K562 (cell line): ENCODE measurements at regions not wholly inside any gene's neighbourhood (a gene's known extent, or its start where the extent isn't known, plus 50 kb on each side); places are given as distances from the start of the nearest gene placed in this dataset.

Source experiments
- ATAC-seq: fragments of 200-7000 bp; cut with Tn5 transposase; 3 replicates; pipeline ENCODE4 v1.9.1; 2020; ENCODE audit warnings: moderate library complexity
- BruUV-seq: library from RNA; stranded (reverse); fragments of 400-500 nt; replicated peaks from 2 replicates; lab custom pipeline; 2021; lab: Mats Ljungman, UMichigan
- CTCF ChIA-PET: fragments of 300-600 bp; formaldehyde crosslinking; extraction: SDS; loops from one replicate; lab custom pipeline; 2021; ENCODE audit warnings: low intra/inter-chr PET ratio; lab: Yijun Ruan, JAX
- POLR2A ChIA-PET: fragments of 300-600, 350-650 bp; sonication (Branson Sonifier 250); formaldehyde crosslinking; extraction: SDS; loops from one replicate; lab custom pipeline; 2021; ENCODE audit warnings: antibody characterized with exemption, inconsistent platforms; lab: Yijun Ruan, JAX
- DNase-seq, 4 experiments: peaks; one replicate each; pipeline versions ENCODE4 v3.0.0 to v3.0.0-alpha.2; 2011 to 2018; ENCODE audit warnings: low spot score in 3 of 4, mixed read lengths in 3 of 4; ENCODE audit errors: extremely low read depth in 1 of 4
- FAIRE-seq: peaks from 2 replicates; lab custom pipeline; 2011; peaks lifted over from hg19 to GRCh38; lab: Jason Lieb, UNC
- H2AFZ ChIP-seq: 2 replicates; pipeline ENCODE4 v1.6.0; 2011; ENCODE audit warnings: low read depth, low read length, control low read depth, inconsistent platforms
- H3K27ac ChIP-seq: fragments of 200-600 bp; 3 replicates; pipeline ENCODE4 v1.8.0; 2011; ENCODE audit warnings: low read depth, mild to moderate bottlenecking, control low read depth, inconsistent platforms, low read length, moderate library complexity, mixed read lengths; ENCODE audit errors: extremely low read depth
- H3K27me3 ChIP-seq, 2 experiments: fragments of 300-600 bp in 1 of 2; 2 replicates in 1 of 2; 3 replicates in 1 of 2; pipeline versions ENCODE4 v1.6.0 to v1.8.0; 2011; ENCODE audit warnings: inconsistent platforms in 2 of 2, low read length in 2 of 2, mild to moderate bottlenecking in 1 of 2, mixed read lengths in 1 of 2, moderate library complexity in 1 of 2; ENCODE audit not compliant: control insufficient read depth in 2 of 2, insufficient read depth in 2 of 2
- H3K36me3 ChIP-seq: fragments of 300-600 bp; 3 replicates; pipeline ENCODE4 v1.8.0; 2011; ENCODE audit warnings: mild to moderate bottlenecking, low read length, inconsistent platforms; ENCODE audit not compliant: control insufficient read depth, insufficient read depth
- H3K4me1 ChIP-seq, 2 experiments: fragments of 200-600 bp in 1 of 2; replicated peaks in 1 of 2; 2 replicates in 1 of 2; 3 replicates in 1 of 2; pipeline versions ENCODE4 v1.5.1 to v1.8.0; 2011; ENCODE audit warnings: inconsistent platforms in 2 of 2, low read length in 2 of 2, mild to moderate bottlenecking in 1 of 2, mixed read lengths in 1 of 2, moderate library complexity in 1 of 2; ENCODE audit not compliant: control insufficient read depth in 2 of 2, insufficient read depth in 2 of 2
- H3K4me2 ChIP-seq: 2 replicates; pipeline ENCODE4 v1.6.1; 2011; ENCODE audit warnings: low read length, control low read depth, inconsistent platforms, mixed read lengths; ENCODE audit not compliant: insufficient read depth
- H3K4me3 ChIP-seq: fragments of 200-600 bp; sonication (generic), shearing (Covaris generic); 2 replicates; pipeline ENCODE4 v1.5.1; 2016; ENCODE audit warnings: control low read depth, inconsistent platforms
- H3K79me2 ChIP-seq: fragments of 200-600 bp; 3 replicates; pipeline ENCODE4 v1.8.0; 2011; ENCODE audit warnings: low read length, inconsistent platforms; ENCODE audit not compliant: control insufficient read depth, insufficient read depth
- H3K9ac ChIP-seq, 2 experiments: 2 replicates each; pipeline versions ENCODE4 v1.6.0 to v1.6.1; 2011; ENCODE audit warnings: low read depth in 2 of 2, low read length in 2 of 2, control low read depth in 1 of 2, inconsistent platforms in 1 of 2, mild to moderate bottlenecking in 1 of 2, mixed read lengths in 1 of 2; ENCODE audit not compliant: insufficient read depth in 1 of 2
- H3K9me1 ChIP-seq: one replicate; pipeline ENCODE4 v1.6.0; 2011; ENCODE audit warnings: inconsistent platforms, mild to moderate bottlenecking, low read length, moderate library complexity; ENCODE audit not compliant: control insufficient read depth, insufficient read depth
- H3K9me3 ChIP-seq: replicated peaks from 2 replicates; pipeline ENCODE4 v1.5.1; 2011; ENCODE audit warnings: low read depth, low read length, inconsistent platforms; ENCODE audit not compliant: control insufficient read depth, insufficient read depth
- H4K20me1 ChIP-seq: replicated peaks from 2 replicates; pipeline ENCODE4 v1.6.1; 2011; ENCODE audit warnings: low read length, inconsistent platforms, mixed read lengths; ENCODE audit not compliant: control insufficient read depth, insufficient read depth
- CSDE1 ChIP-seq, 2 experiments: fragments of 450-650 bp; IDR thresholded peaks; 2 replicates each; pipeline ENCODE4 v1.6.1; 2016; ENCODE audit warnings: mild to moderate bottlenecking in 1 of 2
- EGR1 ChIP-seq: fragments of 450-650 bp; conservative IDR thresholded peaks from 2 replicates; pipeline ENCODE4 v1.6.1; 2017; ENCODE audit warnings: mild to moderate bottlenecking
- HNRNPUL1 ChIP-seq: fragments of 200-400 bp; formaldehyde crosslinking; IDR thresholded peaks from 2 replicates; pipeline ENCODE4 v1.6.1; 2017; ENCODE audit warnings: low read length
- KAT7 ChIP-seq: sonication (generic); formaldehyde crosslinking; IDR thresholded peaks from 2 replicates; pipeline ENCODE4 v1.8.0; 2022; ENCODE audit warnings: missing genetic modification reagents, mild to moderate bottlenecking, borderline replicate concordance
- NR4A1 ChIP-seq, 2 experiments: fragments of 250-450 bp in 1 of 2; fragments of 450-650 bp in 1 of 2; sonication (Bioruptor Pico) in 1 of 2; IDR thresholded peaks; 2 replicates each; pipeline versions ENCODE4 v1.4.0 to v1.6.1; 2016 to 2020; ENCODE audit warnings: mild to moderate bottlenecking in 2 of 2, missing compliant biosample characterization in 1 of 2, missing genetic modification characterization in 1 of 2, moderate library complexity in 1 of 2
- RBBP5 ChIP-seq: fragments of 200-600 bp; sonication (generic); IDR thresholded peaks from 2 replicates; pipeline ENCODE4 v1.6.1; 2012; ENCODE audit warnings: borderline replicate concordance, mild to moderate bottlenecking, low read length, control low read depth, inconsistent platforms; ENCODE audit not compliant: insufficient read depth, poor library complexity, severe bottlenecking
- SAFB2 ChIP-seq: fragments of 200-400 bp; formaldehyde crosslinking; IDR thresholded peaks from 2 replicates; pipeline ENCODE4 v1.6.1; 2018; ENCODE audit warnings: borderline replicate concordance, low read length, low read depth, moderate library complexity; ENCODE audit not compliant: severe bottlenecking
- SIN3A ChIP-seq, 2 experiments: fragments of 150-350 bp in 1 of 2; IDR thresholded peaks; 2 replicates each; pipeline ENCODE4 v1.6.1; 2011 to 2016; ENCODE audit warnings: borderline replicate concordance in 2 of 2, low read depth in 2 of 2, low read length in 2 of 2, mild to moderate bottlenecking in 2 of 2, moderate library complexity in 2 of 2; ENCODE audit not compliant: control insufficient read depth in 1 of 2
- SMAD1 ChIP-seq: fragments of 150-350 bp; IDR thresholded peaks from 2 replicates; pipeline ENCODE4 v1.6.1; 2014; ENCODE audit warnings: low read length, low read depth; ENCODE audit not compliant: partially characterized antibody
- TCF7L2 ChIP-seq: fragments of 150-350 bp; IDR thresholded peaks from 2 replicates; pipeline ENCODE4 v1.6.1; 2016; ENCODE audit warnings: low read depth, mild to moderate bottlenecking, low read length, moderate library complexity
- ZNF316 ChIP-seq: fragments of 450-650 bp; IDR thresholded peaks from 2 replicates; pipeline ENCODE4 v1.6.1; 2016
- in situ Hi-C: fragments of 300-500 bp; cut with MboI; formaldehyde crosslinking; loops from 4 replicates; pipeline ENCODE4 v1.15.0; 2018; ENCODE audit warnings: inconsistent platforms, mixed read lengths
- intact Hi-C: fragments of 100-400 bp; cut with micrococcal nuclease; formaldehyde crosslinking; loops from 2 replicates; pipeline ENCODE4 v1.14.2; 2022
- TF ChIP-seq, protein P1 (sequence below): fragments of 450-650 bp; IDR thresholded peaks from 2 replicates; pipeline ENCODE4 v1.6.1; 2017; ENCODE audit warnings: antibody characterized with exemption, mild to moderate bottlenecking

DNA sequence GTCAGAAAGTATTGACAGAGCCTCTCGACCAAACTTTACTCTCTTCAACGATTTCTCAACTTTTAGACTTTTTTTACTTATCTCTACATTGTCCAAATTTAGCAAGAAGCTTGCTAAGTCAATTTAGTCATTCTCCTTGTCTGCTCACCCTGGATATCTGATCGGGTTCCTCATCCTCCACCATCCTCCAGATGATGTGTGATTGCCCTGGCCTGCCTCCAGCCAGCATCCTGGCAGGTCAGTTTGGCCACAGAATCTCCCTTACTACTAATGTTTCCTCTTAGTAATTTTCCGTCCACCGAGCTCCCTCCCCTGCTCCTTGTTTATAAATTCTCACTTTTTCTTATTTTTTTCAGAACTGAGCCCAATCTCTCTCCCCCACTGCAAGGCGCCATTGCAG is 167.9 kb upstream of the ZFP42 start (continued):
- TF ChIP-seq, protein P1, sequence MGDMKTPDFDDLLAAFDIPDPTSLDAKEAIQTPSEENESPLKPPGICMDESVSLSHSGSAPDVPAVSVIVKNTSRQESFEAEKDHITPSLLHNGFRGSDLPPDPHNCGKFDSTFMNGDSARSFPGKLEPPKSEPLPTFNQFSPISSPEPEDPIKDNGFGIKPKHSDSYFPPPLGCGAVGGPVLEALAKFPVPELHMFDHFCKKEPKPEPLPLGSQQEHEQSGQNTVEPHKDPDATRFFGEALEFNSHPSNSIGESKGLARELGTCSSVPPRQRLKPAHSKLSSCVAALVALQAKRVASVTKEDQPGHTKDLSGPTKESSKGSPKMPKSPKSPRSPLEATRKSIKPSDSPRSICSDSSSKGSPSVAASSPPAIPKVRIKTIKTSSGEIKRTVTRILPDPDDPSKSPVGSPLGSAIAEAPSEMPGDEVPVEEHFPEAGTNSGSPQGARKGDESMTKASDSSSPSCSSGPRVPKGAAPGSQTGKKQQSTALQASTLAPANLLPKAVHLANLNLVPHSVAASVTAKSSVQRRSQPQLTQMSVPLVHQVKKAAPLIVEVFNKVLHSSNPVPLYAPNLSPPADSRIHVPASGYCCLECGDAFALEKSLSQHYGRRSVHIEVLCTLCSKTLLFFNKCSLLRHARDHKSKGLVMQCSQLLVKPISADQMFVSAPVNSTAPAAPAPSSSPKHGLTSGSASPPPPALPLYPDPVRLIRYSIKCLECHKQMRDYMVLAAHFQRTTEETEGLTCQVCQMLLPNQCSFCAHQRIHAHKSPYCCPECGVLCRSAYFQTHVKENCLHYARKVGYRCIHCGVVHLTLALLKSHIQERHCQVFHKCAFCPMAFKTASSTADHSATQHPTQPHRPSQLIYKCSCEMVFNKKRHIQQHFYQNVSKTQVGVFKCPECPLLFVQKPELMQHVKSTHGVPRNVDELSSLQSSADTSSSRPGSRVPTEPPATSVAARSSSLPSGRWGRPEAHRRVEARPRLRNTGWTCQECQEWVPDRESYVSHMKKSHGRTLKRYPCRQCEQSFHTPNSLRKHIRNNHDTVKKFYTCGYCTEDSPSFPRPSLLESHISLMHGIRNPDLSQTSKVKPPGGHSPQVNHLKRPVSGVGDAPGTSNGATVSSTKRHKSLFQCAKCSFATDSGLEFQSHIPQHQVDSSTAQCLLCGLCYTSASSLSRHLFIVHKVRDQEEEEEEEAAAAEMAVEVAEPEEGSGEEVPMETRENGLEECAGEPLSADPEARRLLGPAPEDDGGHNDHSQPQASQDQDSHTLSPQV = no peak
- TF ChIP-seq CSDE1 (IDR thresholded peaks at IDR 0.05) (no peak), EGR1 (no peak), SMAD1 (no peak), SAFB2 (no peak), TCF7L2 (no peak)
- TF ChIP-seq, all 486 proteins: peak for 0

DNA sequence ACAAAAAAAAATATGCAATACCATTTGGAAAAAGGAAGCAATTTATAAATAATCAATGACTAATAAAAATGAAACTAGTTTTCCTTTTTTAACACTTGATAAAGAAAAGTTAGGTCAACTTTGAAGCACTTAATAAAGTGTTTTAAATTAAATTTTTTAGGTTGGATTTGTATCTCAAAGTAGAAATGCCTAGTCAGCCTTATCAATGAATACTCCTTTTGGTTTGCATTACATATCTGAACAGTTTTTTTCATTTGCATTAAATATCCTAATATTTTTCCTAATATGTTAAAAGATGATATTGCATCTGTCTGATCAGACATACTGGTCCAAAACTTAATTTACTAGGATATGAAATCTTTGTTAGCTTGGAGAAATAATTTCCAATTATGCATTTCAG is 155.8 kb upstream of the ZFP42 start:
- intact Hi-C loops = no loop called here
- no peaks in the 10 kb centered on the region for H3K36me3 ChIP-seq
- no peaks in the 10 kb centered on the region for H4K20me1 ChIP-seq
- H2AFZ ChIP-seq = no peak overlapping the region
- in situ Hi-C loops = no loop called here
- FAIRE-seq = no peak
- H3K79me2 ChIP-seq = no peaks in the 10 kb centered on the region
- no peak overlapping the region for H3K27ac ChIP-seq
- ATAC-seq = no peak
- no peak overlapping the region for H3K4me3 ChIP-seq
- CTCF ChIA-PET = no interaction called here
- TF ChIP-seq HNRNPUL1 (no peak), NR4A1 (CRISPR knock-in tag; IDR thresholded peaks at IDR 0.05) (no peak), NR4A1 (tag; IDR thresholded peaks at IDR 0.05) (no peak), ZNF316 (0 out of 2 replicates have a peak, but pooled peaks have one; percentile 31), SIN3A (IDR thresholded peaks at IDR 0.05; ENCODE audit: borderline replicate concordance in 2 of 2, control insufficient read depth in 1 of 2, low read depth in 2 of 2, low read length in 2 of 2) (no peak), RBBP5 (no peak), KAT7 (no peak)
- no peak for DNase-seq
- no peak overlapping the region for H3K4me2 ChIP-seq
- H3K9me3 ChIP-seq = 0 out of 2 replicates have a peak, but pooled peaks cover 5% of the 10 kb centered on the region
- no TSS peak for BruUV-seq
- H3K27me3 ChIP-seq = no peaks in the 10 kb centered on the region
- no peak overlapping the region for H3K9ac ChIP-seq
- no peaks in the 10 kb centered on the region for H3K4me1 ChIP-seq
- POLR2A ChIA-PET = no interaction called here
- H3K9me1 ChIP-seq = no peaks in the 10 kb centered on the region
